Stomach (tissue), 4 donors: ENCODE measurements at regions not wholly inside any gene's neighbourhood (a gene's known extent, or its start where the extent isn't known, plus 50 kb on each side); places are given as distances from the start of the nearest gene placed in this dataset.

Experiments used
- EP300 ChIP-seq: sonication (generic); formaldehyde crosslinking; IDR thresholded peaks from one replicate; pipeline ENCODE4 v1.6.1; 2017; ENCODE audit warnings: antibody characterized with exemption
- POLR2A ChIP-seq, 4 donors: fragments of 450-650 bp; IDR thresholded peaks; one replicate each; pipeline ENCODE4 v1.6.1; 2016; ENCODE audit warnings: antibody characterized with exemption in 4 of 4, control low read depth in 2 of 4, mild to moderate bottlenecking in 1 of 4, moderate library complexity in 1 of 4
- POLR2AphosphoS5 ChIP-seq, 3 donors: sonication (generic); formaldehyde crosslinking; IDR thresholded peaks; one replicate each; pipeline ENCODE4 v1.6.1; 2016; ENCODE audit warnings: antibody characterized with exemption in 3 of 3
- TF ChIP-seq, protein P1 (sequence below), 7 experiments: fragments of 450-650 bp in 4 of 7; fragments of 200-600 bp in 3 of 7; sonication (generic) in 3 of 7; IDR thresholded peaks; one replicate each; pipeline ENCODE4 v1.5.1; 2016 to 2019; ENCODE audit warnings: antibody characterized with exemption in 7 of 7, control low read depth in 2 of 7, mild to moderate bottlenecking in 1 of 7

- TF ChIP-seq POLR2A (IDR thresholded peaks at IDR 0.05) (no peak), EP300 (no peak), POLR2AphosphoS5 (IDR thresholded peaks at IDR 0.05) (peak in 1 of 3 donors; percentile 24)
- TF ChIP-seq, protein P1, sequence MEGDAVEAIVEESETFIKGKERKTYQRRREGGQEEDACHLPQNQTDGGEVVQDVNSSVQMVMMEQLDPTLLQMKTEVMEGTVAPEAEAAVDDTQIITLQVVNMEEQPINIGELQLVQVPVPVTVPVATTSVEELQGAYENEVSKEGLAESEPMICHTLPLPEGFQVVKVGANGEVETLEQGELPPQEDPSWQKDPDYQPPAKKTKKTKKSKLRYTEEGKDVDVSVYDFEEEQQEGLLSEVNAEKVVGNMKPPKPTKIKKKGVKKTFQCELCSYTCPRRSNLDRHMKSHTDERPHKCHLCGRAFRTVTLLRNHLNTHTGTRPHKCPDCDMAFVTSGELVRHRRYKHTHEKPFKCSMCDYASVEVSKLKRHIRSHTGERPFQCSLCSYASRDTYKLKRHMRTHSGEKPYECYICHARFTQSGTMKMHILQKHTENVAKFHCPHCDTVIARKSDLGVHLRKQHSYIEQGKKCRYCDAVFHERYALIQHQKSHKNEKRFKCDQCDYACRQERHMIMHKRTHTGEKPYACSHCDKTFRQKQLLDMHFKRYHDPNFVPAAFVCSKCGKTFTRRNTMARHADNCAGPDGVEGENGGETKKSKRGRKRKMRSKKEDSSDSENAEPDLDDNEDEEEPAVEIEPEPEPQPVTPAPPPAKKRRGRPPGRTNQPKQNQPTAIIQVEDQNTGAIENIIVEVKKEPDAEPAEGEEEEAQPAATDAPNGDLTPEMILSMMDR (IDR thresholded peaks at IDR 0.05): no peak
These were observed 215.2 kb upstream of the ZNF184 start for GRCh38 chr6:27688014-27688586.
